HEK293 (cell line): ENCODE measurements at regions not wholly inside any gene's neighbourhood (a gene's known extent, or its start where the extent isn't known, plus 50 kb on each side); places are given as distances from the start of the nearest gene placed in this dataset.

Experiments used
- CTCF ChIA-PET: fragments of 350-600 bp; formaldehyde crosslinking; extraction: SDS; loops from one replicate; lab custom pipeline; 2021; ENCODE audit warnings: antibody characterized with exemption; lab: Yijun Ruan, JAX
- POLR2A ChIA-PET: fragments of 300-600 bp; formaldehyde crosslinking; extraction: SDS; loops from one replicate; lab custom pipeline; 2020; ENCODE audit warnings: antibody characterized with exemption, inconsistent platforms; lab: Yijun Ruan, JAX
- H3K27ac ChIP-seq: fragments of 200-500 bp; sonication (Bioruptor generic); 2 replicates; pipeline ENCODE4 v1.5.1; 2014; ENCODE audit warnings: low read depth, low read length, control low read depth, inconsistent platforms; ENCODE audit errors: extremely low read depth
- H3K36me3 ChIP-seq, 2 experiments: fragments of 200-500 bp in 1 of 2; sonication (Bioruptor generic) in 1 of 2; 1 replicate in 1 of 2; 2 replicates in 1 of 2; pipeline ENCODE4 v1.5.1; 2014 to 2017; ENCODE audit warnings: inconsistent platforms in 2 of 2, low read length in 2 of 2; ENCODE audit not compliant: control insufficient read depth in 2 of 2, insufficient read depth in 1 of 2
- H3K4me1 ChIP-seq: fragments of 200-500 bp; sonication (Bioruptor generic); 2 replicates; pipeline ENCODE4 v1.5.1; 2014; ENCODE audit warnings: mild to moderate bottlenecking, low read length, inconsistent platforms; ENCODE audit not compliant: control insufficient read depth, insufficient read depth
- H3K4me3 ChIP-seq: 2 replicates; pipeline ENCODE4 v1.5.1; 2011; ENCODE audit warnings: low read depth, mild to moderate bottlenecking, control low read depth, low read length, moderate library complexity
- H3K9me3 ChIP-seq: fragments of 200-500 bp; sonication (Bioruptor generic); 2 replicates; pipeline ENCODE4 v1.5.1; 2014; ENCODE audit warnings: low read depth, low read length, inconsistent platforms; ENCODE audit not compliant: control insufficient read depth, insufficient read depth
- CTCF ChIP-seq: fragments of 450-650 bp; formaldehyde crosslinking; IDR thresholded peaks from 2 replicates; pipeline ENCODE4 v1.5.1; 2016; ENCODE audit warnings: missing biosample characterization, missing genetic modification characterization
- FEZF1 ChIP-seq: fragments of 450-650 bp; formaldehyde crosslinking; IDR thresholded peaks from 2 replicates; pipeline ENCODE4 v1.5.1; 2016; ENCODE audit warnings: missing biosample characterization, missing genetic modification characterization
- GLI2 ChIP-seq: fragments of 450-650 bp; formaldehyde crosslinking; IDR thresholded peaks from 2 replicates; pipeline ENCODE4; 2017; ENCODE audit warnings: missing biosample characterization, missing genetic modification characterization, low read depth, borderline replicate concordance
- HOXD13 ChIP-seq: sonication (generic); formaldehyde crosslinking; IDR thresholded peaks from 2 replicates; pipeline ENCODE4 v1.8.0; 2022; ENCODE audit warnings: missing genetic modification reagents, borderline replicate concordance
- KLF10 ChIP-seq: fragments of 450-650 bp; IDR thresholded peaks from 2 replicates; pipeline ENCODE4 v1.5.1; 2018; ENCODE audit warnings: missing biosample characterization, mild to moderate bottlenecking, missing genetic modification characterization
- KLF9 ChIP-seq: fragments of 450-650 bp; formaldehyde crosslinking; IDR thresholded peaks from 2 replicates; pipeline ENCODE4 v1.5.1; 2016; ENCODE audit warnings: missing biosample characterization, missing genetic modification characterization, low read depth
- MEIS1 ChIP-seq: sonication (generic); formaldehyde crosslinking; IDR thresholded peaks from 2 replicates; pipeline ENCODE4 v1.8.1; 2022; ENCODE audit warnings: missing genetic modification reagents, mild to moderate bottlenecking, borderline replicate concordance
- PRDM10 ChIP-seq: fragments of 450-650 bp; formaldehyde crosslinking; IDR thresholded peaks from 2 replicates; pipeline ENCODE4 v1.5.1; 2016; ENCODE audit warnings: missing biosample characterization, missing genetic modification characterization
- RBAK ChIP-seq: fragments of 450-650 bp; formaldehyde crosslinking; IDR thresholded peaks from 2 replicates; pipeline ENCODE4 v1.5.1; 2016; ENCODE audit warnings: missing biosample characterization, missing genetic modification characterization
- REPIN1 ChIP-seq: fragments of 450-650 bp; formaldehyde crosslinking; IDR thresholded peaks from 2 replicates; pipeline ENCODE4 v1.5.1; 2017; ENCODE audit warnings: missing biosample characterization, missing genetic modification characterization, low read depth
- REST ChIP-seq: fragments of 450-650 bp; formaldehyde crosslinking; IDR thresholded peaks from 2 replicates; pipeline ENCODE4 v1.5.1; 2016; ENCODE audit warnings: missing biosample characterization, missing genetic modification characterization
- SP2 ChIP-seq: fragments of 450-650 bp; formaldehyde crosslinking; IDR thresholded peaks from 2 replicates; pipeline ENCODE4 v1.5.1; 2016; ENCODE audit warnings: missing biosample characterization, missing genetic modification characterization
- TCF7L2 ChIP-seq: IDR thresholded peaks from 2 replicates; pipeline ENCODE4 v1.6.1; 2011; ENCODE audit warnings: low read depth, mild to moderate bottlenecking, inconsistent platforms, low read length, moderate library complexity, borderline replicate concordance
- YY1 ChIP-seq: fragments of 450-650 bp; formaldehyde crosslinking; IDR thresholded peaks from 2 replicates; pipeline ENCODE4 v1.5.1; 2018; ENCODE audit warnings: missing biosample characterization, missing genetic modification characterization
- ZNF140 ChIP-seq: fragments of 450-650 bp; formaldehyde crosslinking; IDR thresholded peaks from 2 replicates; pipeline ENCODE4 v1.5.1; 2016; ENCODE audit warnings: missing biosample characterization, missing genetic modification characterization
- ZNF146 ChIP-seq: fragments of 450-650 bp; formaldehyde crosslinking; IDR thresholded peaks from 2 replicates; pipeline ENCODE4 v1.5.1; 2016; ENCODE audit warnings: missing biosample characterization, missing genetic modification characterization
- ZNF155 ChIP-seq: fragments of 450-650 bp; formaldehyde crosslinking; IDR thresholded peaks from 2 replicates; pipeline ENCODE4 v1.5.1; 2016; ENCODE audit warnings: missing biosample characterization, missing genetic modification characterization
- ZNF157 ChIP-seq: fragments of 450-650 bp; formaldehyde crosslinking; IDR thresholded peaks from 2 replicates; pipeline ENCODE4 v1.5.1; 2016; ENCODE audit warnings: missing biosample characterization, missing genetic modification characterization
- ZNF19 ChIP-seq: fragments of 450-650 bp; formaldehyde crosslinking; IDR thresholded peaks from 2 replicates; pipeline ENCODE4; 2016; ENCODE audit warnings: missing biosample characterization, missing genetic modification characterization, low read depth
- ZNF311 ChIP-seq: fragments of 450-650 bp; formaldehyde crosslinking; IDR thresholded peaks from 2 replicates; pipeline ENCODE4 v1.5.1; 2017; ENCODE audit warnings: missing biosample characterization, missing genetic modification characterization, borderline replicate concordance
- ZNF324 ChIP-seq: fragments of 450-650 bp; formaldehyde crosslinking; IDR thresholded peaks from 2 replicates; pipeline ENCODE4 v1.5.1; 2016; ENCODE audit warnings: missing biosample characterization, missing genetic modification characterization
- ZNF404 ChIP-seq: fragments of 450-650 bp; formaldehyde crosslinking; IDR thresholded peaks from 2 replicates; pipeline ENCODE4 v1.5.1; 2017; ENCODE audit warnings: missing biosample characterization, missing genetic modification characterization
- ZNF473 ChIP-seq: fragments of 450-650 bp; formaldehyde crosslinking; IDR thresholded peaks from 2 replicates; pipeline ENCODE4 v1.5.1; 2017; ENCODE audit warnings: missing biosample characterization, missing genetic modification characterization
- ZNF544 ChIP-seq: fragments of 450-650 bp; formaldehyde crosslinking; IDR thresholded peaks from 2 replicates; pipeline ENCODE4 v1.5.0; 2017; ENCODE audit warnings: missing biosample characterization, missing genetic modification characterization
- ZNF621 ChIP-seq: fragments of 450-650 bp; formaldehyde crosslinking; IDR thresholded peaks from 2 replicates; pipeline ENCODE4 v1.5.1; 2017; ENCODE audit warnings: missing biosample characterization, missing genetic modification characterization
- ZNF677 ChIP-seq: fragments of 450-650 bp; IDR thresholded peaks from 2 replicates; pipeline ENCODE4 v1.5.0; 2018; ENCODE audit warnings: missing biosample characterization, mild to moderate bottlenecking, missing genetic modification characterization, moderate library complexity
- ZNF785 ChIP-seq: fragments of 450-650 bp; formaldehyde crosslinking; IDR thresholded peaks from 2 replicates; pipeline ENCODE4 v1.5.1; 2016; ENCODE audit warnings: missing biosample characterization, missing genetic modification characterization
- ZSCAN18 ChIP-seq: fragments of 450-650 bp; formaldehyde crosslinking; IDR thresholded peaks from 2 replicates; pipeline ENCODE4 v1.5.1; 2016; ENCODE audit warnings: missing biosample characterization, missing genetic modification characterization
- ZSCAN23 ChIP-seq: fragments of 450-650 bp; formaldehyde crosslinking; IDR thresholded peaks from 2 replicates; pipeline ENCODE4 v1.5.1; 2016; ENCODE audit warnings: missing biosample characterization, missing genetic modification characterization
- ZXDB ChIP-seq: fragments of 450-650 bp; formaldehyde crosslinking; IDR thresholded peaks from 2 replicates; pipeline ENCODE4 v1.5.1; 2016; ENCODE audit warnings: missing biosample characterization, missing genetic modification characterization
- TF ChIP-seq, protein P1 (sequence below): fragments of 450-650 bp; IDR thresholded peaks from 2 replicates; pipeline ENCODE4 v1.5.1; 2018; ENCODE audit warnings: missing biosample characterization, mild to moderate bottlenecking, missing genetic modification characterization

DNA sequence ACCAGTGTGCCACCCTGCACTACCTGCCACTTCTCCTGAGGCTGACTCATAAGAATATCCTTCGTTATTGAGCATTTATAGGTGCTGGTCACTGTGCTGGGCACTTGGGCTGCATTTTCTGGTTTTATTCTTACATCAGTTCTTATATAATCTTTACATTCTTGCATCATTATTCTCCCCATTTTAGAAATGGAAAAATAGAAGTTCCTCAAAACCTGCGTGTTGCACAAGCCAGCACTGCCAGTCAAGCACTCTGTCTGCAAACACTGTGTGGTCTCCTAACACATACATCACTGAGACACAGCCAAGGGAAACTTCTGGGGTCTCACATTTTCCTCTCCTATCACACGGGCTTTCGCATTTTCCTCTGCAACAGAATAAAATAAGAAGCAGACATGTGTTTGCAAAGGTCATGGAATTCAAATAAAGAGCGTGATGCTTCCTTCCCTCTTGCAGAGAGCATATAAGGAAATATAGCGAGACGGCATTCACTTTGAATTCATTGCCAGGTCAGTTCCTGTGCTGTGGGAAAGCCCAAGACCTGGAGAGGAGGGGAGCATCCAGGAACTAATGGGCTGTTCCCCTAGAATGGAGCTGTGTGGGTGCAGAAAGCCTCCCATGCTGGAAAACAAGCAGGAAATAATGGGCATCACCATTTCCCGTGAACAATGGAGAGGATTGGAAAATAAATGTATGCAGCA lies 73.9 kb upstream of the SEZ6L start:
- POLR2A ChIA-PET: no interaction called here
- CTCF ChIA-PET: no interaction called here

DNA sequence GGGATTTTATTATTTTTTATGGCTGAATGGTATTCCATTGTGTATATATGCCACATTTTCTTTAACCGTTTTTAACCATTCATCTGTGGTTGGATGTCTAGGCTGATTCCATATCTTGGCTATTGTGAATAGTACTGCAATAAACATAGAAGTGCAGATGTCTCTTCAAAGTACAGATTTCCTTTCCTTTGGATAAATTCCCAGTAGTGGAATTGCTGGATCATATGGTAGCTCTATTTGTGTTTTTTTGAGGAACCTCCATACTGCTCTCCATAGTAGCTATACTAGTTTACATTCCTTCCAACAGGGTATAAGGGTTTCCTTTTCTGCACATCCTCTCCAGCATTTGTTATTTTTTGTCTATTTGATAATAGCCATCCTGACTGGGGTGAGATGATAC lies 71.9 kb upstream of the SEZ6L start:
- H3K4me3 ChIP-seq: no peak overlapping the region
- CTCF ChIA-PET: no interaction called here
- no peaks in the 10 kb centered on the region for H3K36me3 ChIP-seq
- H3K27ac ChIP-seq: no peak overlapping the region
- POLR2A ChIA-PET: no interaction called here
- no peaks in the 10 kb centered on the region for H3K9me3 ChIP-seq
- no peaks in the 10 kb centered on the region for H3K4me1 ChIP-seq
- no peak for TF ChIP-seq RBAK (tag by site-specific recombination)
- no peak for TF ChIP-seq ZNF785
- TF ChIP-seq ZSCAN23 (tag by site-specific recombination): no peak
- TF ChIP-seq KLF9: no peak
- no peak for TF ChIP-seq PRDM10 (tag by site-specific recombination)
- TF ChIP-seq ZNF404 (tag by site-specific recombination): no peak
- no peak for TF ChIP-seq ZNF311 (tag by site-specific recombination)
- no peak for TF ChIP-seq MEIS1 (CRISPR knock-in tag)
- TF ChIP-seq ZNF19: no peak
- TF ChIP-seq ZNF473 (tag by site-specific recombination): no peak
- TF ChIP-seq REST (tag by site-specific recombination): no peak
- no peak for TF ChIP-seq ZNF677 (tag by site-specific recombination)
- TF ChIP-seq CTCF (tag by site-specific recombination): no peak

More for the DNA sequence above, 73.9 kb upstream of the SEZ6L start:
- no peaks in the 10 kb centered on the region for H3K4me1 ChIP-seq
- TF ChIP-seq GLI2 (tag by site-specific recombination) (no peak), KLF10 (no peak), ZNF544 (no peak), FEZF1 (no peak), ZXDB (tag by site-specific recombination) (no peak), YY1 (tag by site-specific recombination) (no peak), ZNF621 (tag by site-specific recombination) (no peak), ZSCAN18 (tag by site-specific recombination) (no peak), ZNF324 (tag by site-specific recombination) (no peak), ZNF140 (tag by site-specific recombination) (no peak), REPIN1 (tag by site-specific recombination) (no peak), TCF7L2 (no peak), SP2 (tag by site-specific recombination) (no peak), ZNF155 (tag by site-specific recombination) (no peak), HOXD13 (CRISPR knock-in tag) (no peak), ZNF157 (tag by site-specific recombination) (no peak), ZNF146 (tag by site-specific recombination) (no peak)
- TF ChIP-seq, protein P1, sequence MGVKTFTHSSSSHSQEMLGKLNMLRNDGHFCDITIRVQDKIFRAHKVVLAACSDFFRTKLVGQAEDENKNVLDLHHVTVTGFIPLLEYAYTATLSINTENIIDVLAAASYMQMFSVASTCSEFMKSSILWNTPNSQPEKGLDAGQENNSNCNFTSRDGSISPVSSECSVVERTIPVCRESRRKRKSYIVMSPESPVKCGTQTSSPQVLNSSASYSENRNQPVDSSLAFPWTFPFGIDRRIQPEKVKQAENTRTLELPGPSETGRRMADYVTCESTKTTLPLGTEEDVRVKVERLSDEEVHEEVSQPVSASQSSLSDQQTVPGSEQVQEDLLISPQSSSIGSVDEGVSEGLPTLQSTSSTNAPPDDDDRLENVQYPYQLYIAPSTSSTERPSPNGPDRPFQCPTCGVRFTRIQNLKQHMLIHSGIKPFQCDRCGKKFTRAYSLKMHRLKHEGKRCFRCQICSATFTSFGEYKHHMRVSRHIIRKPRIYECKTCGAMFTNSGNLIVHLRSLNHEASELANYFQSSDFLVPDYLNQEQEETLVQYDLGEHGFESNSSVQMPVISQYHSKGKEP: no peak
- no peaks in the 10 kb centered on the region for H3K9me3 ChIP-seq
- no peaks in the 10 kb centered on the region for H3K36me3 ChIP-seq
- no peak overlapping the region for H3K27ac ChIP-seq
- H3K4me3 ChIP-seq: no peak overlapping the region
